ENCODE measurements at regions not wholly inside any gene's neighbourhood (a gene's known extent, or its start where the extent isn't known, plus 50 kb on each side); places are given as distances from the start of the nearest gene placed in this dataset.
"Not testable (repeated sequence)": the region's sequence is repeated elsewhere in the genome, so short reads cannot be mapped to it uniquely, and the experiment has no call there.

DNA sequence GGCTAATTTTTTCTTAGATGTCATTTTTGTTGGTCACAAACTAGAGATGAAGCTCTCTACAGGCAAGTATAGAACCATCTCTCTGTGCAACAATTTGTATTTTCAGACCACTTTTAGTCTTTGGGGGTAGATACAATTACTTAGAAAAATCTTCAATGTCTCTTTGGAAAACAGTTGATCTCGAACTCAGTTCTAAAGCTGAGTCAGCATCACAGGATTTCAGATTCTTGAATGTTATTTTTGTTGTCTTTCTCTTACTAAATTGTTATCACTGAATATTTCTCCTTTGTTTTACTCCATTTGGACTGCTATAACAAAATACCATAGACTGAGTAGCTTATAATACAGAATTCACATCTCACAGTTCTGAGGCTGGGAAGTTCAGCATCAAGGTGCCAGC lies 1557.0 kb downstream of the SI start:
- Histone ChIP-seq H3K9me3 (ENCODE audit: low read length) (no peaks in the 10 kb centered on the region), H3K4me1 (ENCODE audit: insufficient read depth, low read length) (peaks cover 4% of the 10 kb centered on the region)

DNA sequence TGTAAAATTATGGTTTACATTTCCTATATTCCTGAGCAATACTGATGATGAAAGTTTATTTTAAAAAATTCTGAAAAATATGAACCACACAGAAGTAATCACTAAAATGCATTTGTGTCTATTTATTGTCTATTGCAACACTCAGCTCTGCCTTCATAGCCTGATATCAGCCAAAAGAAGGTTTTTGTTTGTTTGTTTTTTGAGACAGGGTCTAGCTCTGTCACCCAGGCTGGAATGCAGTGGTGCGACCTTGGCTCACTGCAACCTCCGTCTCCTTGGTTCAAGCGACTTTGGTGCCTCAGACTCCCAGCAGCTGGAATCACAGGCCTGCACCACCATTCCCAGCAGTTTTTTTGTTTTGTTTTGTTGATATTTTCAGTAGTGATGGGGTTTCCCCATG lies 1560.2 kb downstream of the SI start:
- Histone ChIP-seq H3K9me3 (ENCODE audit: low read length) (no peaks in the 10 kb centered on the region), H2AFZ (ENCODE audit: low read depth, low read length) (no peak overlapping the region), H3K27me3 (ENCODE audit: insufficient read depth, low read length) (no peaks in the 10 kb centered on the region), H3K4me1 (ENCODE audit: insufficient read depth, low read length) (peaks cover 4% of the 10 kb centered on the region), H3K4me3 (ENCODE audit: low read length) (no peak overlapping the region), H3K36me3 (ENCODE audit: insufficient read depth, low read length) (no peaks in the 10 kb centered on the region)

More for the DNA sequence above, 1557.0 kb downstream of the SI start:
- H3K4me3 ChIP-seq (ENCODE audit: low read length), result no peak overlapping the region
- H3K36me3 ChIP-seq (ENCODE audit: insufficient read depth, low read length), result no peaks in the 10 kb centered on the region
- H3K27me3 ChIP-seq (ENCODE audit: insufficient read depth, low read length), result no peaks in the 10 kb centered on the region
- no peak overlapping the region for H2AFZ ChIP-seq (ENCODE audit: low read depth, low read length)

DNA sequence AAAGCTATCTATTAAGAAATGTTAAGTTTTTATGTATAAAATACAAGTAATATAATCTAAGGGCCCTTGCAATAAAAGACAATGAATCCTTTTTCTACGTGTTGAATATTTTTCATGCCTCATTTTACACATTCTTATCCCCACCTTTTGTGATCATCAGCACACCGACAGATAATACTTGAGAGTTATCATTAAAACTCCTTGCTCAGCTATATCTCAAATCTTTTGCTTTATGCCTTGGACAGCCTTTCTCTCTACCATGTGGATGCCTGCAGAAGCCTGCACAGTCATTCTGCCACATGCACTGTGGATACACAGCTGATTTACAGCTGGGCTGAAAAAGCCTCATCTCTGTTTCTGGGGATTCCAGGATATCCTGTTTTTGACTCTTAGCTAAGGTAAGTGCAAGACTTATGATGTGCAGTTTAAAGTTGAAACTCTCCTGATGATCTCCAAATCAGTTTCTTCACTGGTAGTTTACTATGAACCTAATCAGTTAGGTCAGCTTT lies 1565.1 kb downstream of the SI start:
- no peaks in the 10 kb centered on the region for H3K9me3 ChIP-seq (ENCODE audit: low read length)
- no peak overlapping the region for H2AFZ ChIP-seq (ENCODE audit: low read depth, low read length)
- H3K4me1 ChIP-seq (ENCODE audit: insufficient read depth, low read length), result no peaks in the 10 kb centered on the region
- H3K4me3 ChIP-seq (ENCODE audit: low read length), result no peak overlapping the region
- no peaks in the 10 kb centered on the region for H3K36me3 ChIP-seq (ENCODE audit: insufficient read depth, low read length)
- no peaks in the 10 kb centered on the region for H3K27me3 ChIP-seq (ENCODE audit: insufficient read depth, low read length)

DNA sequence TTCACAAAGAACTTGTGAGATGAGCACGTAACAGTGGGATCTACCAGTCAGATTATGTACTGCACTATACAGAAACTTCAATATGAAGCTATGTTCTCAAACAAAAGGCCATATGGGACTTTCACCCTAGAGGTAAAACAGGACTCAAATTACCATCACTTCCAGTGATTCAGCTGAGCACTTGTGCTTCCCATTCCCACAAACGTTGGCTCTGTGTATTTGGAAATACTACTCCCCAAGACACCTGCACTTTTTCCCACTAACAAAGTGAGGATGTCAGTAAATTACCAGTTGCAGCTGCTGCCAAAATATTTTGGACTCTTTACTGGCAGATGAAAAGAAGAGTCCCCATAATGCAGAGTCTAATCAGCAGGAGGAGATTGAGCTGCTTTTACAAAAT lies 1570.1 kb downstream of the SI start:
- Histone ChIP-seq H3K4me3 (ENCODE audit: low read length) (no peak overlapping the region), H3K4me1 (ENCODE audit: insufficient read depth, low read length) (no peaks in the 10 kb centered on the region), H3K9me3 (ENCODE audit: low read length) (no peaks in the 10 kb centered on the region), H2AFZ (ENCODE audit: low read depth, low read length) (no peak overlapping the region), H3K27me3 (ENCODE audit: insufficient read depth, low read length) (no peaks in the 10 kb centered on the region), H3K36me3 (ENCODE audit: insufficient read depth, low read length) (no peaks in the 10 kb centered on the region)

DNA sequence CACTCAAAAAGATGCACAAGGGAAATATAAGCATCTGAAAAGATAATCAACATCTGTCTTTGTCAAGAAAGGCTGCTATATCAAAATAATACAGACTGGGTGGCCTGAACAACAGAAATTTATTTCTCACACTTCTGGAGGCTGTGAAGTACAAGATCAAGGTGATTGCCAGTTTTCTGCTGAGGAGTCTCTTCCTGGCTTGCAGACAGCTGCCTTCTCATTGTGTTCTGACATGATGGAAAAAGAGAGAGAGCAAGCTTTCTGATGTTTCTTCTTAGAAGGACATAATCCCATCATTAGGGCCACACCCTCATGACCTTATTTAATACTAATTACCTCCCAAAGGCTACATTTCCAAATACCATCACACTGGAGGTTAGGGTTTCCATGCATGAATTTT lies 1573.3 kb downstream of the SI start:
- no peaks in the 10 kb centered on the region for H3K27me3 ChIP-seq (ENCODE audit: insufficient read depth, low read length)
- no peaks in the 10 kb centered on the region for H3K4me1 ChIP-seq (ENCODE audit: insufficient read depth, low read length)
- no peak overlapping the region for H3K4me3 ChIP-seq (ENCODE audit: low read length)
- H3K36me3 ChIP-seq (ENCODE audit: insufficient read depth, low read length), result no peaks in the 10 kb centered on the region
- H3K9me3 ChIP-seq (ENCODE audit: low read length), result no peaks in the 10 kb centered on the region
- H2AFZ ChIP-seq (ENCODE audit: low read depth, low read length), result no peak overlapping the region

DNA sequence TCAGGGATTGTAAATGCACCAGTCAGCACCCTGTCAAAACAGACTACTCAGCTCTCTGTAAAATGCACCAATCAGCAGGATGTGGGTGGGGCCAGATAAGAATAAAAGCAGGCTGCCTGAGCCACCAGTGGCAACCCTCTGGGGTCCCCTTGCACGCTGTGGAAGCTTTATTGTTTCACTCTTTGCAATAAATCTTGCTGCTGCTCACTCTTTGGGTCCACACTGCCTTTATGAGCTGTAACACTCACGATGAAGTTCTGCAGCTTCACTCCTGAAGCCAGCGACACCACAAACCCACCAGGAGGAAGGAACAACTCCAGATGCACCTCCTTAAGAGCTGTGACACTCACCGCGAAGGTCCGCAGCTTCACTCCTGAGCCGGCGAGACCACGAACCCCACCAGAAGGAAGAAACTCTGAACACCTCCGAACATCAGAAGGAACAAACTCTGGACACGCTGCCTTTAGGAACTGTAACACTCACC lies 1578.5 kb downstream of the SI start:
- not testable (repeated sequence) for H3K27me3 ChIP-seq (ENCODE audit: insufficient read depth, low read length); H2AFZ ChIP-seq (ENCODE audit: low read depth, low read length); H3K9me3 ChIP-seq (ENCODE audit: low read length); H3K4me1 ChIP-seq (ENCODE audit: insufficient read depth, low read length); H3K4me3 ChIP-seq (ENCODE audit: low read length); H3K36me3 ChIP-seq (ENCODE audit: insufficient read depth, low read length)

DNA sequence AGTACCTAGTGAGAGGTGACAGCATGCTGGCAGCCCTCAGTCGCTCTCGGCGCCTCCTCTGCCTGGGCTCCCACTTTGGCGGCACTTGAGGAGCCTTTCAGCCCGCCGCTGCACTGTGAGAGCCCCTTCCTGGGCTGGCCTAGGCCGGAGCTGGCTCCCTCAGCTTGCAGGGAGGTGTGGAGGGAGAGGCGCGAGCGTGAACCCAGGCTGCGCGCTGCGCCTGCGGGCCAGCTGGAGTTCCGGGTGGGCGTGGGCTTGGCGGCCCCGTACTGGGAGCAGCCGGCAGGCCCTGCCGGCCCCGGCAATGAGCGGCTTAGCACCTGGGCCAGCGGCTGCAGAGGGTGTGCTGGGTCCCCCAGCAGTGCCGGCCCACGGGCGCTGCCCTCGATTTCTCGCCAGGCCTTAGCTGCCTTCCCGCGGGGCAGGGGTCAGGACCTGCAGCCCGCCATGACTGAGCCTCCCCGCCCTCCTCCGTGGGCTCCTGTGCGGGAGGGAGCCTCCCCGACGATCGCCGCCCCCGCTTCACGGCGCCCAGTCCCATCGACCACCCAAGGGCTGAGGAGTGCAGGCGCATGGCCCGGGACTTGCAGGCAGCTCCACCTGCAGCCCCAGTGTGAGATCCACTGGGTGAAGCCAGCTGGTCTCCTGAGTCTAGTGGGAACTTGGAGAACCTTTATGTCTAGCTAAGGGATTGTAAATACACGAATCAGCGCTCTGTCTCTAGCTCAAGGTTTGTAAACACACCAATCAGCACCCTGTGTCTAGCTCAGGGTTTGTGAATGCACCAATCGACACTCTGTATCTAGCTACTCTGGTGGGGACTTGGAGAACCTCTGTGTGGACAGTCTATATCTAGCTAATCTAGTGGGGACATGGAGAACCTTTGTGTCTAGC lies 1579.2 kb downstream of the SI start:
- not testable (repeated sequence) for H3K36me3 ChIP-seq (ENCODE audit: insufficient read depth, low read length); H2AFZ ChIP-seq (ENCODE audit: low read depth, low read length); H3K4me1 ChIP-seq (ENCODE audit: insufficient read depth, low read length); H3K9me3 ChIP-seq (ENCODE audit: low read length); H3K4me3 ChIP-seq (ENCODE audit: low read length); H3K27me3 ChIP-seq (ENCODE audit: insufficient read depth, low read length)

DNA sequence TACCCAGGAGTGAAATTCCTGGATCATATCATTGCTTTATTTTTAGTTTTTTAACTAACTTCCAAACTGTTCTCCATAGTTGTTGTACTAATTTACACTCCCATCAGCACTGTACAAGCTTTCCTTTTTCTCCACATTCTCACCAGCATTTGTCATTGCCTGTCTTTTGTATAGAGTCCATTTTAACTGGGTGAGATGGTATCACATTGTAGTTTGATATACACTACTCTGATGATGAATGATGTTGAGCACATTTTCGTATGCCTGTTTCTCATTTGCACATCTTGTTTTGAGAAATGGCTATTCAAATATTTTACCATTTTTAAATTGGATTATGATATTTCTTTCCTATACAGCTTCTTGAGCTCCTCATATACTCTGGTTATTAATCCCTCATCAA lies 1586.6 kb downstream of the SI start:
- Histone ChIP-seq H3K36me3 (ENCODE audit: insufficient read depth, low read length) (no peaks in the 10 kb centered on the region), H2AFZ (ENCODE audit: low read depth, low read length) (no peak overlapping the region), H3K27me3 (ENCODE audit: insufficient read depth, low read length) (no peaks in the 10 kb centered on the region), H3K4me1 (ENCODE audit: insufficient read depth, low read length) (no peaks in the 10 kb centered on the region), H3K4me3 (ENCODE audit: low read length) (no peak overlapping the region), H3K9me3 (ENCODE audit: low read length) (peaks cover 3% of the 10 kb centered on the region)

DNA sequence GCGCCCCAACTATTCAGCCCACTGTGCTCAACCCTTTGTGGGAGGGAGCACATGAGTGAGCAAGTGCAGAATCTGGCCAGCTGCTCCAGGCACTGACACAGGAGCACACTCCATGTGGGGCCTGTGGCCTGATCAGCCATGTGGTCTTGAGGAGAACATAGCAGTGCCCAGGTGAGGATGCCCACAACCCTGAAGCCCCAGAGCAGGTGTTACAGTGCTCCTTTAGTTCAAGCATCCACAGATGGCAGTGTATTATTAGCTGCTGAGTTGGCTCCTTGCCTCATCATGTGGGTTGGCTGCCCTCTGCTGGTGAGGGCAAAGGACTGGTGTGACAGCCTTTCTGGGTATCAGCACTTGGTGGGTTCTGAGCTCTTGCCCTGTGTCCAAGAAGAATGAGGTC lies 1588.2 kb downstream of the SI start:
- Histone ChIP-seq H3K4me3 (ENCODE audit: low read length) (no peak overlapping the region), H3K27me3 (ENCODE audit: insufficient read depth, low read length) (no peaks in the 10 kb centered on the region), H3K9me3 (ENCODE audit: low read length) (peaks cover 3% of the 10 kb centered on the region), H3K4me1 (ENCODE audit: insufficient read depth, low read length) (no peaks in the 10 kb centered on the region), H2AFZ (ENCODE audit: low read depth, low read length) (no peak overlapping the region), H3K36me3 (ENCODE audit: insufficient read depth, low read length) (no peaks in the 10 kb centered on the region)

DNA sequence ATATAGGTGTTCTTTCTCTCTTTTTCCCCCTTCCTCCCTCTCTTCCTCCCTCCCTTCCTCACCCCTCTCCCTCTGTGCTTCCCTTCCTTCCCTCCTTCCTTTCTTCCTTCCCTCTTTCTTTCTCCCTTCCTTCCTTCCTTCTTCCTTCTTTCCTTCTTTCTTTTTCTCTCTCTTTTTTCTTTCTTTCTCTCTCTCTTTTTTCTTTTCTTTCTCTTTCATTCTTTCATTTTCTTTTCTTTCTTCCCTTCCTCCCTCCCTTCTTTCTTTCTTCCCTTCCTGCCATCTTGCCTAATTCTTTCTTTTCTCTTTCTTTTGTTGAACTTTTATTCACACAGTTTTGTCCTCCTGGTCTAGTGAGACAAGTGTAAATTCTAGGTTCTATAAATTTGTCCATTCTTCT lies 1595.6 kb downstream of the SI start:
- H3K27me3 ChIP-seq (ENCODE audit: insufficient read depth, low read length), result no peaks in the 10 kb centered on the region
- no peaks in the 10 kb centered on the region for H3K4me1 ChIP-seq (ENCODE audit: insufficient read depth, low read length)

DNA sequence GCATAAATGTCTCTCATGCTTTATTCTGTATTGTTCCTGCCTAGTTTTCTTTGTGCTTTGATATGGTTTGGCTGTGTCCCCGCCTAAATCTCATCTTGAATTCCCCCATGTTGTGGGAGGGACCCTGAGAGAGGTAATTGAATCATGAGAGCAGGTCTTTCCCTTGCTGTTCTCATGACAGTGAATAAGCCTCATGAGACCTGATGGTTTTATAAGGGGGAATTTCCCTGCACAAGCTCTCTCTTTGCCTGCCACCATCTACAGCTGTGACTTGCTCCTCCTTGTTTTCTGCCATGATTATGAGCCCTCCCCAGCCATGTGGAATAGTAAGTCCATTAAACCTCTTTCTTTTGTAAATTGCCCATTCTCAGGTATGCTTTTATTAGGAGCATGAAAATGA lies 1596.6 kb downstream of the SI start:
- H3K9me3 ChIP-seq (ENCODE audit: low read length), result no peaks in the 10 kb centered on the region
- H3K36me3 ChIP-seq (ENCODE audit: insufficient read depth, low read length), result no peaks in the 10 kb centered on the region
- H3K4me1 ChIP-seq (ENCODE audit: insufficient read depth, low read length), result no peaks in the 10 kb centered on the region
- no peak overlapping the region for H2AFZ ChIP-seq (ENCODE audit: low read depth, low read length)
- H3K27me3 ChIP-seq (ENCODE audit: insufficient read depth, low read length), result no peaks in the 10 kb centered on the region
- H3K4me3 ChIP-seq (ENCODE audit: low read length), result no peak overlapping the region

More for the DNA sequence above, 1595.6 kb downstream of the SI start:
- Histone ChIP-seq H3K9me3 (ENCODE audit: low read length) (no peaks in the 10 kb centered on the region), H3K4me3 (ENCODE audit: low read length) (no peak overlapping the region), H2AFZ (ENCODE audit: low read depth, low read length) (no peak overlapping the region), H3K36me3 (ENCODE audit: insufficient read depth, low read length) (no peaks in the 10 kb centered on the region)

DNA sequence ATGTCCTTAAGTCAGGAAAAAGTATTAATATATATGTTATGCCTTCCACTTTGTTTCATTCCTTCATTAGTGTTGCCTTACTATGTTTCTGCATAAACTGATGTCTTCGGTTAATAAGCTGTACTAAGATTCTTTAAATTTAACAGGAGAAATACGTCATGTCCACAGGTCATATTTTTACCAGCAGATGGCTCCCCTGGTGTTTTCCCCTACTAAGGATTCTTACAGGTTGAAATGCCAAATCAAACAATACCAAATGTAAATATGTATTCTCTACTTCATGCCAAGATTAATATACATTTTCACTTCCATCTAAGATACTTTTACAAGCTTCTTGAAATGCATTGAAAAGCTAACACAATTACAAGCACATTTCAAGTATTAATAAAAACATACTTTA lies 1602.1 kb downstream of the SI start:
- Histone ChIP-seq H2AFZ (ENCODE audit: low read depth, low read length) (no peak overlapping the region), H3K9me3 (ENCODE audit: low read length) (no peaks in the 10 kb centered on the region), H3K36me3 (ENCODE audit: insufficient read depth, low read length) (no peaks in the 10 kb centered on the region), H3K4me1 (ENCODE audit: insufficient read depth, low read length) (no peaks in the 10 kb centered on the region), H3K4me3 (ENCODE audit: low read length) (no peak overlapping the region), H3K27me3 (ENCODE audit: insufficient read depth, low read length) (no peaks in the 10 kb centered on the region)

DNA sequence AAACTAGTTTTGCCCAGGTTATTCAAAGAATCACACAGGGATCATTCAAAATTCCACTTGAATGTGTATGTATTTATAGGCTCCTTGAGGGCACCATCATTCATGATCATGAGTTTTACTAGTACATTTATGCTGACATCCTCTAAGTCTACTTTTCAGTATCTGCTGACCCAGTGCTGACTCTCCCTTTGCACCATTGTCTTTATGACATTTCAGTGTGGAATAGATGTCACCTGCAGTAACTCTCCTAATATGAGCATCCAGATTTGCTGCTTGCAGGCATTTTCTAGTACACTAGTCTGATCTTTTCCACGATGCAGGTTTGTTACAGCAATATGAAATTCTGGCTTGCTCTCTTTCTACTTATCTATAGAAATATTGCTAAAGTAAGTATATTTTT lies 1603.5 kb downstream of the SI start:
- H3K4me1 ChIP-seq (ENCODE audit: insufficient read depth, low read length), result no peaks in the 10 kb centered on the region
- no peak overlapping the region for H2AFZ ChIP-seq (ENCODE audit: low read depth, low read length)
- no peaks in the 10 kb centered on the region for H3K36me3 ChIP-seq (ENCODE audit: insufficient read depth, low read length)
- H3K27me3 ChIP-seq (ENCODE audit: insufficient read depth, low read length), result no peaks in the 10 kb centered on the region
- no peaks in the 10 kb centered on the region for H3K9me3 ChIP-seq (ENCODE audit: low read length)
- no peak overlapping the region for H3K4me3 ChIP-seq (ENCODE audit: low read length)
